ENCODE measurements at regions not wholly inside any gene's neighbourhood (a gene's known extent, or its start where the extent isn't known, plus 50 kb on each side); places are given as distances from the start of the nearest gene placed in this dataset.

DNA sequence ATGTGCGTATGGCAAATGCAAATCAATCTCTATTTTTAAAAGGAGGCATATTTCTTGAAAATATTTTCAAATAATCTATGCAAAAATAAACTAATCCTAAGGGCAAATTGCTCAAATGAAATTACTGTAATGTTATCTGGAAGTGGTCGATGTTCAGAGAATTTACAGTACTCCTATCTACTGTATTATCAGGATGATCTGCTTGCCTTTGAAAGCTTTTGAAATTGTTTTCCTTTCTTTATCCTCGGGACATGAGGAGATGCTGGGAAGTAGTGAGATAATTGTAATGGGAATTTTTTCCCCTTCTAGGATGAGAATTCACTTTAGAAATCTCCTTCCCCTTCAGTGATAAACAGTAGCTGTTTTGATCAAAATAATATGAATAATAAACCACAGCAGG lies 577.2 kb upstream of the MIR17HG start:
- no peak overlapping the region for H3K4me3 ChIP-seq
- intact Hi-C loops (cut with DNase I; ENCODE audit: low total_unique reads) = no loop called here
- H3K27ac ChIP-seq = no peak overlapping the region
- no peak for DNase-seq (ENCODE audit: low spot score in 2 of 2)
- TF ChIP-seq POLR2A (IDR thresholded peaks at IDR 0.05) = no peak
- TF ChIP-seq CTCF (IDR thresholded peaks at IDR 0.05) = no peak
- no peaks in the 10 kb centered on the region for H3K36me3 ChIP-seq
- no peaks in the 10 kb centered on the region for H3K9me3 ChIP-seq
- no peaks in the 10 kb centered on the region for H3K4me1 ChIP-seq
- H3K27me3 ChIP-seq = no peaks in the 10 kb centered on the region

DNA sequence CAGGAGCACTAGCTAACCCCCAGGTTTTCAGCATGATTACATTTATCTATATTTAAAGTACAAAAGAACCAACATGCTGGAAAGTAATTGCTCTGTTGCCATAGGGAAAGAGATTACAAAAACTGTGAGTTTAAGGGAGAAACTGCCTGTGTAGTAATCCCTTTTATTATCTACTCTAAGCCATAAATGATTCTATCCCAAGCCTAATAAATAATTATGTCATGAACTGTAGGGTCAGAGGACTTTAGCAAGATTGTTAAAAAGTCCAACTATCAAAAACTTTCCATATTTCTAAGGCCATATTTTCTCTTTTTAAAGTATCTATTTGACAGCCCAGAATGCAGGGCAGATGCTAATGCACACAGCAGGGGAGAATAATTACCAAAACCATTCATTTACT lies 573.8 kb upstream of the MIR17HG start:
- Histone ChIP-seq H3K9me3 (no peaks in the 10 kb centered on the region), H3K27me3 (no peaks in the 10 kb centered on the region), H3K4me1 (no peaks in the 10 kb centered on the region), H3K36me3 (no peaks in the 10 kb centered on the region), H3K27ac (no peak overlapping the region), H3K4me3 (no peak overlapping the region)
- intact Hi-C loops (cut with DNase I; ENCODE audit: low total_unique reads) = no loop called here
- no peak for DNase-seq (ENCODE audit: low spot score in 2 of 2)
- TF ChIP-seq POLR2AphosphoS5 (IDR thresholded peaks at IDR 0.05) (no peak), POLR2A (IDR thresholded peaks at IDR 0.05) (no peak), CTCF (IDR thresholded peaks at IDR 0.05) (no peak)

- Histone ChIP-seq H3K27ac (no peak overlapping the region), H3K27me3 (no peaks in the 10 kb centered on the region), H3K4me3 (no peak overlapping the region), H3K4me1 (no peaks in the 10 kb centered on the region), H3K9me3 (no peaks in the 10 kb centered on the region), H3K36me3 (no peaks in the 10 kb centered on the region)
- intact Hi-C loops (cut with DNase I; ENCODE audit: low total_unique reads) = no loop called here
- no peak for DNase-seq (ENCODE audit: low spot score in 2 of 2)
- TF ChIP-seq POLR2A (IDR thresholded peaks at IDR 0.05) (no peak), CTCF (IDR thresholded peaks at IDR 0.05) (no peak), POLR2AphosphoS5 (IDR thresholded peaks at IDR 0.05) (no peak)
These were observed 571.3 kb upstream of the MIR17HG start for GRCh38 chr13:90776051-90776748.

DNA sequence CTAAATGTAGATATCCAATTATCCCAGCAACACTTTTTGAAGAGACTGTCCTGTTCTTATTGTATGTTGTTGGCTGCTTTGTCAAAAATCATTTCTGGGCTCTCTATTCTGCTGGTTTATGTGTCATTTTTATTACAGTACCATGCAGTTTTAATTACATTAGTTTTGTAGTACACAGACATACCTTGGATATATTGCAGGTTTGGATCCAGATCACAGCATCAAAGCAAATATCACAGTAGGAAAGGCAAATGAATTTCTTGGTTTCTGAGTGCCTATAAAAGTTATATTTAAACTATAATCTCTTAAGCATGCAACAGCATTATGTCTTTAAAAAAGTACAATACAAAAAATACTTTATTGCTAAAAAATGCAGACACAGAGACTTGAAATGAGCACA lies 564.2 kb upstream of the MIR17HG start:
- TF ChIP-seq POLR2A (IDR thresholded peaks at IDR 0.05) (no peak), CTCF (IDR thresholded peaks at IDR 0.05) (no peak), POLR2AphosphoS5 (IDR thresholded peaks at IDR 0.05) (no peak)
- DNase-seq (ENCODE audit: low spot score in 2 of 2) = no peak
- no peaks in the 10 kb centered on the region for H3K36me3 ChIP-seq
- H3K27me3 ChIP-seq = no peaks in the 10 kb centered on the region
- no peaks in the 10 kb centered on the region for H3K4me1 ChIP-seq
- H3K4me3 ChIP-seq = no peak overlapping the region
- H3K27ac ChIP-seq = no peak overlapping the region
- no peaks in the 10 kb centered on the region for H3K9me3 ChIP-seq
- intact Hi-C loops (cut with DNase I; ENCODE audit: low total_unique reads) = no loop called here

DNA sequence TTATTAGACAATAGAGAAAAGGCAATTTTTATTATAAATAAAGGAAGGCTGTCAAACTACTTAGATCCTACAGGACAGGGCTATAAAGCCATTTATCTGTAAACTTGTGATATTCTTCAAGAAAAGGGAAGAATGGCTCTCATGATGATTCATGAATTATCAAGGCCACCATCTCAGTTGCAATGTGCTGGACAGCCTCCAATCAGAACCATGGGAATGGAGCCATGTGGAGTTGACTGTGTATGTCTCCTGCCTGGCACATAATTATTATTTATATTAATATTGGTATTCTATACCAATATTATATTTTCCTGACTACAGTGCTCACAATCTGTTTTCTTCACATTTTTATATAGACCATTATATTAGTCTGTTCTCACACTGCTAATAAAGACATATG lies 560.5 kb upstream of the MIR17HG start:
- Histone ChIP-seq H3K4me3 (no peak overlapping the region), H3K36me3 (no peaks in the 10 kb centered on the region), H3K27me3 (no peaks in the 10 kb centered on the region), H3K9me3 (no peaks in the 10 kb centered on the region), H3K27ac (no peak overlapping the region), H3K4me1 (no peaks in the 10 kb centered on the region)
- TF ChIP-seq POLR2A (IDR thresholded peaks at IDR 0.05) (no peak), POLR2AphosphoS5 (IDR thresholded peaks at IDR 0.05) (no peak), CTCF (IDR thresholded peaks at IDR 0.05) (no peak)
- intact Hi-C loops (cut with DNase I; ENCODE audit: low total_unique reads) = no loop called here
- no peak for DNase-seq (ENCODE audit: low spot score in 2 of 2)
